ENCODE measurements at regions not wholly inside any gene's neighbourhood (a gene's known extent, or its start where the extent isn't known, plus 50 kb on each side); places are given as distances from the start of the nearest gene placed in this dataset.
"Not testable (repeated sequence)": the region's sequence is repeated elsewhere in the genome, so short reads cannot be mapped to it uniquely, and the experiment has no call there.

- peak overlapping the region in 1 of 4 donors; percentile 18 for H3K27ac ChIP-seq
- H3K4me1 ChIP-seq, result no peaks in the 10 kb centered on the region
- no peak for ATAC-seq
- intact Hi-C loops (cut with DNase I), result no loop called here
- TF ChIP-seq CTCF (IDR thresholded peaks at IDR 0.05), result no peak
- no peak for TF ChIP-seq POLR2A (IDR thresholded peaks at IDR 0.05)
- no peaks in the 10 kb centered on the region for H3K27me3 ChIP-seq
- H3K36me3 ChIP-seq (replicated peaks in 1 of 2; ENCODE audit: insufficient read depth in 1 of 2, low read depth in 2 of 2), result no peaks in the 10 kb centered on the region
- WGBS, 2 donors, result 69 to 87% methylated on average over 5 of the region's 5 CpGs
- no peak for DNase-seq
- no peaks in the 10 kb centered on the region for H3K9me3 ChIP-seq
- no peak overlapping the region for H3K4me3 ChIP-seq
Measured at GRCh38 chr9:2270565-2270964, 255.4 kb downstream of the SMARCA2 start.

- no peaks in the 10 kb centered on the region for H3K27me3 ChIP-seq
- ATAC-seq (peak; percentile 58), DNase-seq (peak; percentile 19 to 45 (median 34))
- no peak overlapping the region for H3K27ac ChIP-seq
- 36 to 37% methylated on average over 4 of the region's 4 CpGs for WGBS, 2 donors
- no peaks in the 10 kb centered on the region for H3K9me3 ChIP-seq
- H3K36me3 ChIP-seq (replicated peaks in 1 of 2; ENCODE audit: insufficient read depth in 1 of 2, low read depth in 2 of 2), result no peaks in the 10 kb centered on the region
- H3K4me1 ChIP-seq, result no peaks in the 10 kb centered on the region
- TF ChIP-seq POLR2A (IDR thresholded peaks at IDR 0.05) (no peak), CTCF (IDR thresholded peaks at IDR 0.05) (no peak)
- intact Hi-C loops (cut with DNase I), result no loop called here
- no peak overlapping the region for H3K4me3 ChIP-seq
Measured at GRCh38 chr9:2271426-2271825, 256.3 kb downstream of the SMARCA2 start.

GRCh38 chr9:2274762-2275161 is 259.6 kb downstream of the SMARCA2 start:
- Histone ChIP-seq H3K27me3 (no peaks in the 10 kb centered on the region), H3K4me1 (no peaks in the 10 kb centered on the region), H3K36me3 (replicated peaks in 1 of 2; ENCODE audit: insufficient read depth in 1 of 2, low read depth in 2 of 2) (no peaks in the 10 kb centered on the region), H3K4me3 (no peak overlapping the region), H3K27ac (no peak overlapping the region), H3K9me3 (no peaks in the 10 kb centered on the region)
- intact Hi-C loops (cut with DNase I), result no loop called here
- DNase-seq (no peak), ATAC-seq (no peak)
- TF ChIP-seq POLR2A (IDR thresholded peaks at IDR 0.05), result no peak
- TF ChIP-seq CTCF (IDR thresholded peaks at IDR 0.05), result no peak
- WGBS, 2 donors, result 65 to 90% methylated on average over 4 of the region's 4 CpGs

GRCh38 chr9:2276296-2276695 is 261.1 kb downstream of the SMARCA2 start:
- Histone ChIP-seq H3K9me3 (no peaks in the 10 kb centered on the region), H3K4me1 (no peaks in the 10 kb centered on the region), H3K36me3 (replicated peaks in 1 of 2; ENCODE audit: insufficient read depth in 1 of 2, low read depth in 2 of 2) (no peaks in the 10 kb centered on the region), H3K4me3 (no peak overlapping the region), H3K27ac (no peak overlapping the region), H3K27me3 (no peaks in the 10 kb centered on the region)
- WGBS, 2 donors, result 90 to 92% methylated on average over 10 of the region's 10 CpGs
- no peak for DNase-seq
- TF ChIP-seq CTCF (IDR thresholded peaks at IDR 0.05), result no peak
- TF ChIP-seq POLR2A (IDR thresholded peaks at IDR 0.05), result no peak
- ATAC-seq, result no peak
- intact Hi-C loops (cut with DNase I), result no loop called here

GRCh38 chr9:2277133-2277532 is 262.0 kb downstream of the SMARCA2 start:
- H3K27ac ChIP-seq; DNase-seq; intact Hi-C loops (cut with DNase I); H3K9me3 ChIP-seq; ATAC-seq; H3K27me3 ChIP-seq; H3K36me3 ChIP-seq (replicated peaks in 1 of 2; ENCODE audit: insufficient read depth in 1 of 2, low read depth in 2 of 2); H3K4me3 ChIP-seq; H3K4me1 ChIP-seq: not testable (repeated sequence)
- 76 to 78% methylated on average over 8 to 9 of the region's 9 CpGs for WGBS, 2 donors

GRCh38 chr9:2277644-2278043 is 262.5 kb downstream of the SMARCA2 start:
- ATAC-seq; H3K27me3 ChIP-seq; intact Hi-C loops (cut with DNase I); H3K4me1 ChIP-seq; H3K27ac ChIP-seq; H3K36me3 ChIP-seq (replicated peaks in 1 of 2; ENCODE audit: insufficient read depth in 1 of 2, low read depth in 2 of 2); H3K9me3 ChIP-seq; DNase-seq; H3K4me3 ChIP-seq: not testable (repeated sequence)
- WGBS, 2 donors, result 85 to 93% methylated on average over 10 to 12 of the region's 12 CpGs

GRCh38 chr9:2279138-2279537 is 264.0 kb downstream of the SMARCA2 start:
- H3K36me3 ChIP-seq (replicated peaks in 1 of 2; ENCODE audit: insufficient read depth in 1 of 2, low read depth in 2 of 2); H3K27ac ChIP-seq; DNase-seq; H3K9me3 ChIP-seq; intact Hi-C loops (cut with DNase I); H3K27me3 ChIP-seq; H3K4me3 ChIP-seq; ATAC-seq; H3K4me1 ChIP-seq: not testable (repeated sequence)
- 92 to 93% methylated on average over 8 of the region's 8 CpGs for WGBS, 2 donors

All from body of pancreas (tissue), 4 donors.